ENCODE measurements at regions not wholly inside any gene's neighbourhood (a gene's known extent, or its start where the extent isn't known, plus 50 kb on each side); places are given as distances from the start of the nearest gene placed in this dataset.

- H3K9me2 ChIP-seq: no peaks in the 10 kb centered on the region
- POLR2A ChIA-PET: no interaction called here
- H3K9me3 ChIP-seq: no peaks in the 10 kb centered on the region
- H3K4me1 ChIP-seq (ENCODE audit: control insufficient read depth in 1 of 2, insufficient read depth in 2 of 2, low read depth in 1 of 2, low read length in 1 of 2): peaks cover 2 to 3% of the 10 kb centered on the region in 2 experiments; a peak in 2 of 4 replicates
- no peak for TF ChIP-seq RCOR1 (IDR thresholded peaks at IDR 0.05; ENCODE audit: low read length)
- no peak for TF ChIP-seq CTCF (IDR thresholded peaks at IDR 0.05)
- no peak for TF ChIP-seq GABPA (IDR thresholded peaks at IDR 0.05; ENCODE audit: low read depth)
- TF ChIP-seq, protein P1, sequence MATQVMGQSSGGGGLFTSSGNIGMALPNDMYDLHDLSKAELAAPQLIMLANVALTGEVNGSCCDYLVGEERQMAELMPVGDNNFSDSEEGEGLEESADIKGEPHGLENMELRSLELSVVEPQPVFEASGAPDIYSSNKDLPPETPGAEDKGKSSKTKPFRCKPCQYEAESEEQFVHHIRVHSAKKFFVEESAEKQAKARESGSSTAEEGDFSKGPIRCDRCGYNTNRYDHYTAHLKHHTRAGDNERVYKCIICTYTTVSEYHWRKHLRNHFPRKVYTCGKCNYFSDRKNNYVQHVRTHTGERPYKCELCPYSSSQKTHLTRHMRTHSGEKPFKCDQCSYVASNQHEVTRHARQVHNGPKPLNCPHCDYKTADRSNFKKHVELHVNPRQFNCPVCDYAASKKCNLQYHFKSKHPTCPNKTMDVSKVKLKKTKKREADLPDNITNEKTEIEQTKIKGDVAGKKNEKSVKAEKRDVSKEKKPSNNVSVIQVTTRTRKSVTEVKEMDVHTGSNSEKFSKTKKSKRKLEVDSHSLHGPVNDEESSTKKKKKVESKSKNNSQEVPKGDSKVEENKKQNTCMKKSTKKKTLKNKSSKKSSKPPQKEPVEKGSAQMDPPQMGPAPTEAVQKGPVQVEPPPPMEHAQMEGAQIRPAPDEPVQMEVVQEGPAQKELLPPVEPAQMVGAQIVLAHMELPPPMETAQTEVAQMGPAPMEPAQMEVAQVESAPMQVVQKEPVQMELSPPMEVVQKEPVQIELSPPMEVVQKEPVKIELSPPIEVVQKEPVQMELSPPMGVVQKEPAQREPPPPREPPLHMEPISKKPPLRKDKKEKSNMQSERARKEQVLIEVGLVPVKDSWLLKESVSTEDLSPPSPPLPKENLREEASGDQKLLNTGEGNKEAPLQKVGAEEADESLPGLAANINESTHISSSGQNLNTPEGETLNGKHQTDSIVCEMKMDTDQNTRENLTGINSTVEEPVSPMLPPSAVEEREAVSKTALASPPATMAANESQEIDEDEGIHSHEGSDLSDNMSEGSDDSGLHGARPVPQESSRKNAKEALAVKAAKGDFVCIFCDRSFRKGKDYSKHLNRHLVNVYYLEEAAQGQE (IDR thresholded peaks at IDR 0.05; ENCODE audit: low read depth, low read length): no peak
- no peak for TF ChIP-seq EP300 (IDR thresholded peaks at IDR 0.05; ENCODE audit: borderline replicate concordance in 1 of 2, low read depth in 1 of 2, low read length in 1 of 2)
- H3K79me2 ChIP-seq (ENCODE audit: insufficient read depth): no peaks in the 10 kb centered on the region
- no peak overlapping the region for H3K4me2 ChIP-seq
- no peaks in the 10 kb centered on the region for H3K27me3 ChIP-seq (ENCODE audit: insufficient read depth)
- H3F3A ChIP-seq (replicated peaks; ENCODE audit: insufficient read depth): peaks cover 7% of the 10 kb centered on the region
- DNase-seq: no peak
- H2AFZ ChIP-seq (ENCODE audit: low read depth): no peak overlapping the region
- no peak overlapping the region for H3K27ac ChIP-seq (ENCODE audit: low read depth in 2 of 2, low read length in 1 of 2)
- 89% methylated on average over 12 of the region's 12 CpGs for WGBS (ENCODE audit: low lambda C conversion rate)
- H3K4me3 ChIP-seq (ENCODE audit: low read depth in 2 of 2, low read length in 1 of 2): no peak overlapping the region
- no peaks in the 10 kb centered on the region for H3K36me3 ChIP-seq (replicated peaks in 1 of 2; ENCODE audit: control insufficient read depth in 1 of 2, insufficient read depth in 2 of 2, low read length in 1 of 2)
- H3K9ac ChIP-seq: no peak overlapping the region
- no peaks in the 10 kb centered on the region for H4K20me1 ChIP-seq (ENCODE audit: insufficient read depth)
- CTCF ChIA-PET: no interaction called here
These were observed 63.9 kb upstream of the AKAP12 start for GRCh38 chr6:151175662-151176445.

- H3K27me3 ChIP-seq (ENCODE audit: insufficient read depth): no peaks in the 10 kb centered on the region
- no peaks in the 10 kb centered on the region for H3K9me3 ChIP-seq
- no peaks in the 10 kb centered on the region for H3K9me2 ChIP-seq
- H3K27ac ChIP-seq (ENCODE audit: low read depth in 2 of 2, low read length in 1 of 2): no peak overlapping the region
- ChIA-PET CTCF (no interaction called here), POLR2A (no interaction called here)
- no peaks in the 10 kb centered on the region for H3K36me3 ChIP-seq (replicated peaks in 1 of 2; ENCODE audit: control insufficient read depth in 1 of 2, insufficient read depth in 2 of 2, low read length in 1 of 2)
- no peak overlapping the region for H3K4me2 ChIP-seq
- peaks cover 7% of the 10 kb centered on the region for H3F3A ChIP-seq (replicated peaks; ENCODE audit: insufficient read depth)
- H4K20me1 ChIP-seq (ENCODE audit: insufficient read depth): no peaks in the 10 kb centered on the region
- no peak for DNase-seq
- peaks cover 3 to 8% of the 10 kb centered on the region in 2 experiments; a peak in 2 of 4 replicates for H3K4me1 ChIP-seq (ENCODE audit: control insufficient read depth in 1 of 2, insufficient read depth in 2 of 2, low read depth in 1 of 2, low read length in 1 of 2)
- WGBS (ENCODE audit: low lambda C conversion rate): 73% methylated on average over 2 of the region's 2 CpGs
- H3K4me3 ChIP-seq (ENCODE audit: low read depth in 2 of 2, low read length in 1 of 2): no peak overlapping the region
- no peaks in the 10 kb centered on the region for H3K79me2 ChIP-seq (ENCODE audit: insufficient read depth)
- no peak overlapping the region for H3K9ac ChIP-seq
- H2AFZ ChIP-seq (ENCODE audit: low read depth): 0 out of 2 replicates have a peak overlapping the region, but pooled peaks have one; percentile 29
- TF ChIP-seq RAD21 (IDR thresholded peaks at IDR 0.05; ENCODE audit: low read length): no peak
- no peak for TF ChIP-seq CHD2 (IDR thresholded peaks at IDR 0.05; ENCODE audit: low read length, partially characterized antibody)
- no peak for TF ChIP-seq RFX5 (IDR thresholded peaks at IDR 0.05; ENCODE audit: low read length)
- TF ChIP-seq, protein P1 (IDR thresholded peaks at IDR 0.05; ENCODE audit: low read depth, low read length): no peak
- no peak for TF ChIP-seq FOXJ3 (CRISPR knock-in tag; IDR thresholded peaks at IDR 0.05)
- no peak for TF ChIP-seq ELF1 (IDR thresholded peaks at IDR 0.05)
- no peak for TF ChIP-seq EZH2phosphoT487 (IDR thresholded peaks at IDR 0.05; ENCODE audit: borderline replicate concordance, low read depth)
- TF ChIP-seq ZBTB33 (IDR thresholded peaks at IDR 0.05; ENCODE audit: borderline replicate concordance, low read depth): no peak
These were observed 62.6 kb upstream of the AKAP12 start for GRCh38 chr6:151176911-151177770.
